Upper lobe of left lung (tissue), 6 donors: ENCODE measurements at regions not wholly inside any gene's neighbourhood (a gene's known extent, or its start where the extent isn't known, plus 50 kb on each side); places are given as distances from the start of the nearest gene placed in this dataset.

Experiments used
- ATAC-seq, 2 donors: fragments of 200-7000 bp; cut with Tn5 transposase; one replicate each; pipeline ENCODE4 v1.9.1; 2022; ENCODE audit warnings: mild to moderate bottlenecking in 2 of 2, moderate library complexity in 2 of 2; ENCODE audit not compliant: low FRiP score in 2 of 2
- DNase-seq, 2 donors: peaks; one replicate each; pipeline ENCODE4 v3.0.0-alpha.2; 2019 to 2020
- H3K27ac ChIP-seq, 4 donors: fragments of 200-600 bp; sonication (generic); one replicate each; pipeline ENCODE4 v1.5.1; 2016 to 2019
- H3K27me3 ChIP-seq, 4 donors: fragments of 200-600 bp; sonication (generic); one replicate each; pipeline ENCODE4 v1.5.1; 2017 to 2019
- H3K36me3 ChIP-seq, 4 donors: fragments of 200-600 bp; sonication (generic); one replicate each; pipeline ENCODE4 v1.5.1; 2016 to 2019
- H3K4me1 ChIP-seq, 4 donors: fragments of 200-600 bp; sonication (generic); one replicate each; pipeline ENCODE4 v1.5.1; 2018 to 2019
- H3K4me3 ChIP-seq, 4 donors: fragments of 200-600 bp; sonication (generic); one replicate each; pipeline ENCODE4 v1.5.1; 2017 to 2019; ENCODE audit warnings: mild to moderate bottlenecking in 2 of 4, moderate library complexity in 1 of 4
- H3K9me3 ChIP-seq, 4 donors: fragments of 200-600 bp; sonication (generic); one replicate each; pipeline ENCODE4 v1.5.1; 2018 to 2019
- EP300 ChIP-seq, 4 donors: sonication (generic); formaldehyde crosslinking; IDR thresholded peaks; one replicate each; pipeline ENCODE4 v1.5.1; 2017; ENCODE audit warnings: antibody characterized with exemption in 4 of 4, control low read depth in 2 of 4
- POLR2A ChIP-seq, 4 donors: fragments of 450-650 bp; IDR thresholded peaks; one replicate each; pipeline ENCODE4 v1.5.1; 2016 to 2017; ENCODE audit warnings: antibody characterized with exemption in 4 of 4, mild to moderate bottlenecking in 2 of 4
- POLR2AphosphoS5 ChIP-seq, 2 donors: sonication (generic); formaldehyde crosslinking; IDR thresholded peaks; one replicate each; pipeline ENCODE4 v1.5.1; 2017; ENCODE audit warnings: antibody characterized with exemption in 2 of 2
- WGBS, 2 donors: methylation state at CpG; one replicate each; pipeline ENCODE4 v1.1.5; 2017 to 2018; 5-methylcytosine and 5-hydroxymethylcytosine counted together
- TF ChIP-seq, protein P1 (sequence below), 6 experiments: fragments of 450-650 bp in 4 of 6; fragments of 200-600 bp in 2 of 6; sonication (generic) in 2 of 6; IDR thresholded peaks; one replicate each; pipeline ENCODE4 v1.5.1; 2016 to 2019; ENCODE audit warnings: antibody characterized with exemption in 6 of 6
- donor health status: DM: no; HTN: no; CAD: no; lungs with moderate emphysema.
- donor health status: DM: no; HTN: yes; CAD: no; lungs with severe emphysema.

GRCh38 chr4:4673070-4673469, 131.2 kb upstream of the STX18 start:
- TF ChIP-seq EP300 (IDR thresholded peaks at IDR 0.05) (no peak), POLR2AphosphoS5 (IDR thresholded peaks at IDR 0.05) (no peak), POLR2A (IDR thresholded peaks at IDR 0.05) (no peak)
- TF ChIP-seq, protein P1, sequence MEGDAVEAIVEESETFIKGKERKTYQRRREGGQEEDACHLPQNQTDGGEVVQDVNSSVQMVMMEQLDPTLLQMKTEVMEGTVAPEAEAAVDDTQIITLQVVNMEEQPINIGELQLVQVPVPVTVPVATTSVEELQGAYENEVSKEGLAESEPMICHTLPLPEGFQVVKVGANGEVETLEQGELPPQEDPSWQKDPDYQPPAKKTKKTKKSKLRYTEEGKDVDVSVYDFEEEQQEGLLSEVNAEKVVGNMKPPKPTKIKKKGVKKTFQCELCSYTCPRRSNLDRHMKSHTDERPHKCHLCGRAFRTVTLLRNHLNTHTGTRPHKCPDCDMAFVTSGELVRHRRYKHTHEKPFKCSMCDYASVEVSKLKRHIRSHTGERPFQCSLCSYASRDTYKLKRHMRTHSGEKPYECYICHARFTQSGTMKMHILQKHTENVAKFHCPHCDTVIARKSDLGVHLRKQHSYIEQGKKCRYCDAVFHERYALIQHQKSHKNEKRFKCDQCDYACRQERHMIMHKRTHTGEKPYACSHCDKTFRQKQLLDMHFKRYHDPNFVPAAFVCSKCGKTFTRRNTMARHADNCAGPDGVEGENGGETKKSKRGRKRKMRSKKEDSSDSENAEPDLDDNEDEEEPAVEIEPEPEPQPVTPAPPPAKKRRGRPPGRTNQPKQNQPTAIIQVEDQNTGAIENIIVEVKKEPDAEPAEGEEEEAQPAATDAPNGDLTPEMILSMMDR (IDR thresholded peaks at IDR 0.05): no peak
- H3K27me3 ChIP-seq: no peaks in the 10 kb centered on the region
- H3K9me3 ChIP-seq: no peaks in the 10 kb centered on the region
- no peak overlapping the region for H3K27ac ChIP-seq
- DNase-seq (peak in 1 of 2 donors; percentile 31), ATAC-seq (peak; percentile 11 to 45)
- H3K4me3 ChIP-seq: no peak overlapping the region
- no peaks in the 10 kb centered on the region for H3K4me1 ChIP-seq
- no peaks in the 10 kb centered on the region for H3K36me3 ChIP-seq
- 53 to 60% methylated on average over 19 of the region's 19 CpGs for WGBS, 2 donors

- ATAC-seq (peak in 1 of 2 donors; percentile 16), DNase-seq (no peak)
- H3K4me3 ChIP-seq: no peak overlapping the region
- no peaks in the 10 kb centered on the region for H3K36me3 ChIP-seq
- 89% methylated on average over 8 of the region's 8 CpGs for WGBS, 2 donors
- TF ChIP-seq EP300 (IDR thresholded peaks at IDR 0.05): no peak
- TF ChIP-seq, protein P1 (IDR thresholded peaks at IDR 0.05): no peak
- TF ChIP-seq POLR2AphosphoS5 (IDR thresholded peaks at IDR 0.05): no peak
- TF ChIP-seq POLR2A (IDR thresholded peaks at IDR 0.05): no peak
- H3K9me3 ChIP-seq: no peaks in the 10 kb centered on the region
- no peak overlapping the region for H3K27ac ChIP-seq
- H3K27me3 ChIP-seq: no peaks in the 10 kb centered on the region
- H3K4me1 ChIP-seq: no peaks in the 10 kb centered on the region
Measured at GRCh38 chr4:4672402-4672801, 130.6 kb upstream of the STX18 start.

- Histone ChIP-seq H3K36me3 (no peaks in the 10 kb centered on the region), H3K27ac (no peak overlapping the region), H3K4me3 (no peak overlapping the region), H3K27me3 (no peaks in the 10 kb centered on the region), H3K9me3 (no peaks in the 10 kb centered on the region), H3K4me1 (no peaks in the 10 kb centered on the region)
- WGBS, 2 donors: 59 to 62% methylated on average over 5 of the region's 5 CpGs
- no peak for ATAC-seq
- TF ChIP-seq, protein P1 (IDR thresholded peaks at IDR 0.05): no peak
- TF ChIP-seq POLR2A (IDR thresholded peaks at IDR 0.05) (no peak), EP300 (IDR thresholded peaks at IDR 0.05) (no peak), POLR2AphosphoS5 (IDR thresholded peaks at IDR 0.05) (no peak)
- no peak for DNase-seq
Measured at GRCh38 chr4:4671774-4672349, 130.0 kb upstream of the STX18 start.

- Histone ChIP-seq H3K4me3 (no peak overlapping the region), H3K36me3 (no peaks in the 10 kb centered on the region), H3K27ac (no peak overlapping the region), H3K4me1 (no peaks in the 10 kb centered on the region), H3K27me3 (no peaks in the 10 kb centered on the region), H3K9me3 (no peaks in the 10 kb centered on the region)
- ATAC-seq (no peak), DNase-seq (no peak)
- 73 to 83% methylated on average over 5 of the region's 5 CpGs for WGBS, 2 donors
- TF ChIP-seq POLR2AphosphoS5 (IDR thresholded peaks at IDR 0.05): no peak
- no peak for TF ChIP-seq POLR2A (IDR thresholded peaks at IDR 0.05)
- TF ChIP-seq, protein P1 (IDR thresholded peaks at IDR 0.05): no peak
- TF ChIP-seq EP300 (IDR thresholded peaks at IDR 0.05): no peak
Measured at GRCh38 chr4:4670869-4671268, 129.0 kb upstream of the STX18 start.
